GM19023 (cell line): ENCODE measurements at regions not wholly inside any gene's neighbourhood (a gene's known extent, or its start where the extent isn't known, plus 50 kb on each side); places are given as distances from the start of the nearest gene placed in this dataset.
"Not testable (repeated sequence)": the region's sequence is repeated elsewhere in the genome, so short reads cannot be mapped to it uniquely, and the experiment has no call there.

Source experiments
- ATAC-seq: cut with Tn5 transposase; IDR thresholded peaks from one replicate; pipeline ENCODE4 v1.9.1; 2021; ENCODE audit warnings: mild to moderate bottlenecking, moderate library complexity; ENCODE audit not compliant: unreplicated experiment

- ATAC-seq = no peak
Observed at GRCh38 chr3:150248116-150248887, 159.8 kb upstream of the TSC22D2 start.

DNA sequence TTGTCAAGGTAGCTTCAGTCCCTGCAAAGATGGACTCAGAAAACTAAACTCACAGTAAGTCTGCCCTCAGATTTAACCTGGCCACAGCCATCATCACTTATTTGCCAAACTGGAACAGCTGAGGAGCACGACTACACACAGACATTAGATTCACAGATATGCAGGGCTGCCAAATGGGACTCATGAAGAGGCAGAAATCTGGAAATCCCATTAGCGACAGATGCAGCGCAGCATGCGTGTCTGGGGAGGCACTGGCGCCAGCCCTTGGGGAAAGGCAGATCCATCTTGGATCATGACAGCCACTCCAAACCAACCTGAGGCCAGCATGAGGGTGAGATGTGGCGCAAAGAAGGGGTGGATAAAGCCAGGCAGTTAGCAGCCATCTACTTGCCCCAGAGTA is 160.7 kb upstream of the TSC22D2 start:
- ATAC-seq = no peak

GRCh38 chr3:150243466-150243865 is 164.6 kb upstream of the TSC22D2 start:
- ATAC-seq = no peak

- ATAC-seq = no peak
Observed at GRCh38 chr3:150242220-150242936, 165.7 kb upstream of the TSC22D2 start.

DNA sequence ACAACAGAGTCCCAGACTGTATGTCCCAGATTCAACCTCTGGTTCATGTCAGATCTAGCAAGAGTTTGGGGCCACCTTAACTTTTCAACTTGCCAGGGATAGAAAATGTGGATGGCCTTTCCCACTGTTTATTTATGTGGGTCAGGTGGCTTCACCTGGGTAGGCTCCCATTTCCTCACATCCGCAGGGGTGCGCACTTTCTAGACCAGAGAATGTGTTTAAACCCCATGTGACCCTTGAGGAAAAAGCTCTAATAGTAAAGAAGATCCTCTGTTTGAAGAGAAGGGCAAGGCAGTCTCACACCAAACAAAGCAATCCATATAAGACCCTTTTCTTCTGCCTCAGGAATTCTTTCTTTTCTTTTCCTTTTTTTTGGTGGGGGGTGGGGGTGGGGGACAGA is 167.2 kb upstream of the TSC22D2 start:
- ATAC-seq = no peak

DNA sequence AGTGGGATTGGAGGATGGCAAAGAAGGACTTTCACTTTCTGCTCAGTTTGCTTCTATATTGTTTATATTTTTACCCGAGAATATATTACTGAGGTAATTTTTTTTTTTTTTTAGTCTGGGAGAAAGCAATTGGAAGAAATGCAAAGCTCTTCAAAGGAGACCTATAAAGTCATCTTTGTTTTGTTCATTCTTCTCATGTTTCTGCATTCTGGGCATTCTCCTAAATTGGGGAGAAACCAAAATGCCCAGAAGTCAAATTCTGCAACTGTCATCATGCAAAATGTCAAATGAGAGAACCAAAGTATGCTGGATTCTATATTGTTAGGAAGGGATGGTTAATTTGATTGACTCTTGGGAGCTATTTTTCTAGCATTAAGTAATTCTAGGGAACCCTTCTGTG is 168.3 kb upstream of the TSC22D2 start:
- no peak for ATAC-seq

DNA sequence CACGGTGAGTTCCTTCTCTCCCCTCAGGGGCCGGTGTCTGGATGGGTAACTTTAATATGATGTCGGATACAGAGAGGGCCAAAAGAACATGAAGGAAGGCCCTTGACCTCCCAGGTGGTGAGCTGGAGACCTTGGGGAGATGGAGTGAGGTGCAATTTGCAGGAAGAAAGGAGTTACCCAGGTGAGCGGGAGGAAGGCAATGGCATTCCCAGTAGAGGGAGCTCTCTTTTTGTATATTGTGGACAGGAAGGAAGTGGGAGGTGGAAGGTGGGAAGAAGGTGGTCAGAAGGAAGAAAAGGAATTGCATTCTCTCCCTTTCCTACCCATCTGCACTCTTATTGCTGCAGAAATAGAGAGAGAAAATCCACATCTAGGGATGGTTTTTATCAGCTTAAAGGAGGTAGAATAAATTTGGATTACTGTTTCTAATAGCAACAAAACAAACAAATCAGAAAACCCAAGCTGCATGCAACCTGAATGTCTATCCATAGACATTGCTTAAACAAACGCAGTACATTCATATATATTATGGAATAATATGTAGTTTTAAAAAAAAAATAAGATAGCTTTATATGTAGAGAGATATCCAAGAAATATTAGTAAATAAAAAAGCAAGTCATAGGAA is 169.0 kb upstream of the TSC22D2 start:
- no peak for ATAC-seq

DNA sequence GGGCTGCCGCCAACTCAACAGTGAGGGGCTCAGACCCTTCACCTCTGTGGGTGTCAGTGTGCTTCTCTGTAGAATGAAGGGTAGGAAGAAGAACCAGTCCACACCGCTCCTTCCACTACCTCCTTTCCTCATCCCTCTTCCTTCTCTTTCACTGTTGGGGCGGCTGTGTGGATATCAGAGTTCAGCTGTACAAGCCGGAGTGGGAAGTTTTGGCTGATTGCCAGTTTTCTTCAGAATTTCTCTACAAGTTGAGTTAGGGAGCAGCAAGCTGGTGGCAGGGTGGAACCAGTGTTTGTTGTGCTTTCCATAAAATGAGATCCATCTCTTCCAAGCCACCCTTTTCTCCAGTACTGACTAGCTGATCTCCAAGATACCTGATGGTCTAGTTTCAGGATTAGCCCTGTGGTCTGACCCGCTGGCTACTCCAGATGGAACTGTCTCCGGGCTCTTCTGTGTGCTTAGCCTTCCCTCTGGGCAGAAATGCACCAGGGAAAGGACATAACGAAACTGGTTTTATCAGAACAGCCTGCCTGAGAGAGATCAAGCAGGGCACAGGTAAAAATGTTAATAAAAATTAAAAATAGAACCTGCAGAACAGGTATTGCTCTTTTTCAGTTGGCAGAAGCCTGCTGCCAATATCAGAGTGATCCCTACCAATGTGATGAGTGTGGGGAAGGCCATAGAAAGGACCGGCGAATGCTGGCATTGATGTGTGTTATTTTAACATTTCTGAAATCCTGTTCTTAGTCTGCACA is 169.9 kb upstream of the TSC22D2 start:
- no peak for ATAC-seq

DNA sequence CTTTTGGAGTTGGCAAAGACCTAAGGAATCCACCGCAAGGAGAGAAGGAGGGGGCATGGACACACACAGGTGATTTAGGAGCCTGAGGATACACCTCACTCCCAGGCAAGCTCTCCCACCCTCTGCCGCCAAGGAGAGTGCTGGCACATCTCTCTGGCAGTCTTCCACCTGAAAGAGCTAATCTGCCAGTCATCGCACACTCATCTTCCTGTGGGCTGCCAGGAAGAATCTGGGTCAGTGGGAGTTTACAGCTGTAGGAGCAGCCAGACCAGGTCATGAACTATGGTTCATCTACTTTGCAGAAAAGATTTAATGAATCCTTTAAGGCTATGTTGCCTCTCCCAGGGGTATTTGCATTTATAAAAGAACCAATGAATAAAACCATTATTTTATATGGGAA is 170.6 kb upstream of the TSC22D2 start:
- no peak for ATAC-seq

GRCh38 chr3:150236316-150237082 is 171.6 kb upstream of the TSC22D2 start:
- ATAC-seq = no peak

- ATAC-seq = no peak
Observed at GRCh38 chr3:150235799-150236198, 172.3 kb upstream of the TSC22D2 start.

DNA sequence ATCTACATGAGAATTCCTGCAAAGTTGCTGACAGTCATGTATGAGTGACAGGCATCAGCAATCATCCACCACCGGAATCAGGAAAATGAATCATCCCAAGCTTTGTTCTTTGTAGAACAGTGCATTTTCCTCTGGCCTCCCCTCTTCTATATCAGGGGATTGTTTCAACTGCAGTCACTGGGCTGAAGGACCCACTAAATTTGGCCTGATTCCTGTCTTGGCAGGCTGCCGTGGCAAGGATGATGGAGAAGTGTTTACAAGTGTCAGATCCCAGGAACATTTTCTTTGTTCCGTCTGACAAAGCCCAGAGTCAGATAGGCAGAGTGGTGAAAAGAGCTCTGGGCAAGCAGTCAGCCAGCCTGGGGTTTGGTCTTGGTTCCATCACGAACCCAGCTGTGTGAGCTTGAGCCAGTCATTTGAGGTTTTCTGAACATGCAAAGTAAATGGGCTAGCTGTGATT is 175.1 kb upstream of the TSC22D2 start:
- ATAC-seq = no peak

DNA sequence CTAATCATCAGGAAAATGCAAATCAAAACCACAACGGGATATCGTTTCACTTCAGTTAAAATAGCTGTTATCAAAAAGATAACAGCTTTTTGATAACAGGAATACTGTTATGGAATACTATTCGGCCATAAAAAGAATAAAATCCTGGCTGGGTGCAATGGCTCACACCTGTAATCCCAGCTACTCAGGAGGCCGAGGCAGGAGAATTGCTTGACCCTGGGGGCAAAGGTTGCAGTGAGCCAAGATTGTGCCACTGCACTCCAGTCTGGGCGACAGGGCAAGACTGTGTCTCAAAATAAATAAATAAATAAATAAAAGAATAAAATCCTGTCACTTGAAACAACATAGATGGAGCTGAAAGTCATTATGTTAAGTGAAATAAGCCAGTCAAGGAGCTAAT is 178.1 kb upstream of the TSC22D2 start:
- ATAC-seq = no peak

DNA sequence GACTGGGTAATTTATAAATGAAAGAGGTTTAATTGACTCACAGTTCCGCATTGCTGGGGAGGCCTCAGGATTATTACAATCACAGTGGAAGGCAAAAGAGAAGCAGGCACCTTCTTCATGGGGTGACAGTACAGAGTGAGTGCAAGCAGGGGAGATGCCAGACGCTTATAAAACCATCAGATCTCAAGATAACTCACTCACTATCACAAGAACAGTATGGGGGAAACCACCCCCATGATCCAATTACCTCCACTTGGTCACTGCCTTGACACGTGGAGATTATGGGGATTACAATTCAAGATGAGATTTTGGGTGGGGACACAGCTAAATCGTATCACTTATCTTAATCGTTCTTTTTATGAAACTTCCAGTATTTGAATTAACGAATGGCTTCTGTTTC is 179.5 kb upstream of the TSC22D2 start:
- ATAC-seq = not testable (repeated sequence)

- ATAC-seq = no peak
Observed at GRCh38 chr3:150227839-150228238, 180.3 kb upstream of the TSC22D2 start.

GRCh38 chr3:150225986-150226385 is 182.1 kb upstream of the TSC22D2 start:
- no peak for ATAC-seq

GRCh38 chr3:150223558-150223957 is 184.5 kb upstream of the TSC22D2 start:
- no peak for ATAC-seq

GRCh38 chr3:150222691-150223489 is 185.2 kb upstream of the TSC22D2 start:
- ATAC-seq = no peak

DNA sequence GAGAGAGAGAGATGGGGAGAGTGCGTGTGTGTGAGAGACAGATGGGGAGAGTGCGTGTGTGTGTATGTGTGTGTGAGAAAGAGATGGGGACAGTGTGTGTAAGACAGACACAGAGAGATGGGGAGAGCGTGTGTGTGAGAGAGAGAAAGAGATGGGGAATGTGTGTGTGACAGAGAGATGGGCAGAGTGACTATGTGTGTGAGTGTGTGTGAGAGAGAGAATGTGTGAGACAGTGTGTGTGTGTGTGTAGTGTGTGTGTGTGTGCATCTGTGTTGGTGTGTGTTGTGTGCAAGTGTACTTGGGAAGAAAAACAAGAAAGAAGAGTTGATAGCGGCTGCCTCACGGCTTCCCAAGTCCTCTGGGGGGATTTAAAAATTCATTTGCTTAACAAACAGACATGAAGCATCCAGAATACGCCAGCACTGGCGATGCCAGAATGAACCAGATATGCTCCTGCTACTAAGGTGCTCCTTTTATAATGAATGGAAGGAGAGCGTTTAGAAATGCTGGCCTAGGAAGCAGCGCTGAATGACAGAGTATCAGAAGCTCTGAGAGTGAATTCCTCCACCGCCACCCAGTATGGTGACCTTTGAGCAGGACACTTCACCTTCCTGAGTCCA is 186.1 kb upstream of the TSC22D2 start:
- ATAC-seq = no peak
